NCI-H1417 (cell line): ENCODE measurements at regions not wholly inside any gene's neighbourhood (a gene's known extent, or its start where the extent isn't known, plus 50 kb on each side); places are given as distances from the start of the nearest gene placed in this dataset.
A peak's percentile ranks its signal among the peaks of the same experiment; 100 is the strongest.

Experiments used
- DNase-seq, 3 experiments: peaks; one replicate each; lab custom pipeline; 2025; lab: John Stamatoyannopoulos, UW

- no peak for DNase-seq
Observed at GRCh38 chr2:172230889-172231401, 128.2 kb upstream of the DLX2 start.

DNA sequence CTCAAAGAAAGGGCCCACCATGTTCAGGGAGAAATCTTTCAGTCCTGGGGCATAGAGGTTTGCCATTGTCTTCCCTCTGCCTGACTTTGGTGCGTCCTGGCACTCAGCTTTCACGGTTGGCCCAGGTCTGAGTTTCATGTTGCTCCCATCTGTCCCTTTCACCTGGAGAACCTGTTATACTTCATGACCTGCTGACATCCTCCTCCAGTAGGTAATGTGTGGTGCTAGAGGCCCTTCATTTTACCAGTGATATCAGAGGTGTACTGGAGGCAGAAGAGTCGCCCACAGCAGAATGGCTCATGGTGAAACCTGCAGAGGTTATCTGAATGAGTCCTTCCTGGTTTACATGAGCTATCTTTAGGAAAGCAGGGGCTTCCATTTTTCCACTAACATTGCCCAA lies 128.8 kb upstream of the DLX2 start:
- DNase-seq: no peak

GRCh38 chr2:172232708-172233396 lies 130.2 kb upstream of the DLX2 start:
- DNase-seq: no peak

- DNase-seq: peak in 1 of 3 experiments; percentile 33
Observed at GRCh38 chr2:172233987-172234715, 131.5 kb upstream of the DLX2 start.

DNA sequence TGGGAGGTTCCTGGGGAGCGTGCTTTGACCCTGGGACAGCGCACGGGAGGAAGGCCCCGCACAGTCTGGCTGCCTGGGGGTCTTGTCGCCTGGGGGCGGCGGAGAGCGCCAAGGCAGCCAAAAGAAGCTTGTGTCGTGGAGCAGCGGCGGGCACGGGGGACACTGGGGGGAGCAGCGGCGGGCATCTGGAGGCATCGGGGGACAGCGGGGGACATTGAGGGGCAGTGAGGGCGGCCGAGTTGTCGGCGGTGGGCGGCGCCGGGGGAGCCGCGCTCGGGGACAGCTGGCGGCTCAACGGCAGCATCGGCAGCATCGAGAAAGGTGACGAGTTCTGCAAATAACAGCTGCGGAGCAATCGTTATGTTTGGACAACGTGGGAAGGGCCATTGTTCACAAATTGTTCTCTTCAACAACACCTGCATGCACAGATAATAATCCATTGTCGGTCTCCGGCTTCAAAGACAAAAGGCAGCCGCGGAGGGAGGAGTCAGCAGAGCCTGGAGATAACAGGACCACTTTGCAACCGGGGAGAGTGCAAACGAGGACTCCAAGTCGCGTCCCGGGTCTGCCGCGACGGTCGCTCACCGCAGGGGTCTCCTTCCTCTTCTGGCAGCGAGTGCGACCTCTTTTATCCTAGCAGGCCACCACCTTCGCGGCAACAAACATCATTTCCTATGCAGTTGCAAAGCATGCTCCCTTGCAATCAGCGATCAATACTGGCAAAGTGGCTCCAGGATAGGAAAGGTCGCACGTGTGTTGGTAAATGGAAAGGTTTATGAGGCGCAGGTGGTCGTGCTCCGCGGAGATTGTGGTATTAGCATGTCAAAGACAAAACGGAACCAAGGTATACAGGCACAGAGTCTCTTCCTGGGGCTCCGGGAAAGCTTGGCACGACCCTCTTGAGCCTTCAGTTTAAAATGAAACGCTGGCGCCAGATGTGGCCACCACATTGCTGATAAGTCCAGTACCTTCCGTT lies 132.3 kb upstream of the DLX2 start:
- DNase-seq: peak; percentile 30 to 92 (median 72)

- DNase-seq: no peak
Observed at GRCh38 chr2:172239944-172240590, 137.4 kb upstream of the DLX2 start.

DNA sequence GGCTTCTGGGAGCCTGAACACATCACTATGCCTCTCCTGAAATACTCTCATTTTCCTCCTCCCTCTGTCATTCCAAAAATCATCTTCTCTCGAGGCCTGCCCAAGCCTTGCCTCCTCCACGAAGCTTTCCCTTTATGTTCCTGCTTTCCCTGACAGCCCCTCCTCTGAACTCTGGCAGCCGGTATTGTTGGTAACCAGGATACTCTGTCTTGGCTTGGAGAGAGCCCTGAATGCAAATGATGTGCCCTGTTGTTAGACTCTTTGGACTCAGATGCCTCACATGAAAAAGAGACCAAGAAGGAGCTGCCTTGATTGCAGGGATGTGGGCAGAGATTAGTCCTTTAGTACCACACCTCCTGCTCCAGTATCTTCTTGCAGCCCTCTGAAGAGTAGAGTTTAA lies 138.5 kb upstream of the DLX2 start:
- DNase-seq: no peak

- DNase-seq: no peak
Observed at GRCh38 chr2:172242471-172242870, 139.8 kb upstream of the DLX2 start.

- DNase-seq: no peak
Observed at GRCh38 chr2:172242961-172243360, 140.3 kb upstream of the DLX2 start.

DNA sequence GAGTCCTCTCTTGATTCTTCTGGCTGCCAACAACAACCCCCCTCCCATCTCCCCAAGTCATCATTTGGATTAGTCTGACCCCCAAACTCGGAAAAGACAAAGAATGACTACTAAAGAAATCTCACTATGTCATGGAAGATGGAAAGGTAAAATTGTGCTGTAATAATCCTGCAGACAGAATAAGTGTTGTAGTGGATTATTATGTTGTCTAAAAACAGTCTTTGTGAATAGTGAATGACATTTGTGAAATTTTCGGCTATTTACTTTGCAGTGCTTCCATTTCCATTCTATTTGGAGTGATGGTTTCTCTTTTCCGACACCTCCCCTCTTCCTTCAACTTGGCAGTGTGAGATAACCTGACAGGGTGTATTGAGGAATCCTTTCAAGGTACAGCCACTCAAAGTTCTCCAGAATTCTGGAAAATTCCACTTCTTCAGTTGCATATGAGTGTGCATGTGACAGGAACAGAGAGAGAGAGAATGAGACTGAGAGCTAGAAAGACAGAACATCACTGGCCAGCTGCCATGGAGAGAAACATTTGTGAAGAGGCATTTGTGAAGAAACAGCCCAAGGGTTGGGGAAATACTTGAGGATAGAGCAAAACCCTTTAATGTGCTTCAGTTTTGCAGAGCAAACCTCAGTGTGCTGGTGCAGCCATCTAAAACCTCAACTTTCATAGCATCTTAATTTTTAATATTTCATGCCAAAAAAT lies 141.9 kb upstream of the DLX2 start:
- DNase-seq: no peak

DNA sequence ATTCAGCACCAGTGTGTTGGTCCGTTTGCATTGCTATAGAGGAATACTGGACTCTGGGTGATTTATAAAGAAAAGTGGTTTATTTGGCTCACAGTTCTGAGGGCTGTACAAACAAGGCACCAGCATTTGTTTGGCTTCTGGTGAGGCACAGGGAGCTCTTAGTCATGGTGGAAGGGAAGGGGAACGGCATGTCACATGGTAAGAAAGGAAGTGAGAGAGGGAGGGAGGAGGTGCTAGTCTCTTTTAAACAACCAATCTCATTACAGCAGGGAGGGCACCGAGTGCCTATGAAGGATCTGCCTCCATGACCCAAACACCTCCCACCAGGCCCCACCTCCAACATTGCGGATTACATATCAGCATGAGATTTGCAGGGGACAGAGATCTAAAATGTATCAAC lies 143.9 kb upstream of the DLX2 start:
- DNase-seq: no peak

- no peak for DNase-seq
Observed at GRCh38 chr2:172247203-172247602, 144.5 kb upstream of the DLX2 start.

GRCh38 chr2:172248381-172248780 lies 145.7 kb upstream of the DLX2 start:
- DNase-seq: no peak

DNA sequence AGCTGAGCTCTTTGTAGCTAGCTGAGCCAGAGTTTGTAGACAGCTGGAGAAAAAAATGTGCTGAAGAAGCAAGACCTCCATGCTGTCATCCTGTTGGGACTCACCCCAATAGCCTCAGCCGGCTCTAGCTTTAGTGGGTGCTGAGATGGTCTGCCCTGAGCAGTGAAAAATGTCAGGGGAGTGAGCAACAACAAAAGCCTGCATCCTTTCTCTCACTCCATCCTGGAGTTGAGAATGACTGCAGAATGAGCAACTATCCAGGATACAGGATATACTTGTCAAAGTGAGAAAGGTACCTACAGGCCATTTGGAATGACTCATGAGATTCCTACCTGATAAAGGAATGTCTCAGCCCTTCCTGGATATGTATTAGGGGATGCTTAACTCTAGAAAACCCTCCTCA lies 146.1 kb upstream of the DLX2 start:
- DNase-seq: no peak

DNA sequence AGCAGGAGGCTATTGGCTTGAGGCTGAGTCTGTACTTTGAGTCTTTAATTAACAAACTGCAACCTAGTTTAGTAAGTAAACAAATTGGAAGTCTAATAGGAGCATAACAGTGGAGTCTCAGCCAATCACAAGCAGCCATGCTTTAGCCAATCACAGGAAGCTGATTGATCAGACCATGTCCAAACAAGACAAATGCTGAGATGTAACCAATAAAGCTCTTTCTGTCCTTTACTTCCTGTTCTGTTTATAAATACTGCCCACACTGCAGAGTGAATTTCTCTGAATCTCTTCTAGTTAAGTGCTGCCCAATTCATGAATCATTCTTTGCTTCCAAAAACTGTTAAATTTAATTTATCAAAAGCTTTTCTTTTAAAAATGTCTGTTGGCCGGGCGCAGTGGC lies 146.6 kb upstream of the DLX2 start:
- no peak for DNase-seq

- no peak for DNase-seq
Observed at GRCh38 chr2:172249986-172250385, 147.3 kb upstream of the DLX2 start.

DNA sequence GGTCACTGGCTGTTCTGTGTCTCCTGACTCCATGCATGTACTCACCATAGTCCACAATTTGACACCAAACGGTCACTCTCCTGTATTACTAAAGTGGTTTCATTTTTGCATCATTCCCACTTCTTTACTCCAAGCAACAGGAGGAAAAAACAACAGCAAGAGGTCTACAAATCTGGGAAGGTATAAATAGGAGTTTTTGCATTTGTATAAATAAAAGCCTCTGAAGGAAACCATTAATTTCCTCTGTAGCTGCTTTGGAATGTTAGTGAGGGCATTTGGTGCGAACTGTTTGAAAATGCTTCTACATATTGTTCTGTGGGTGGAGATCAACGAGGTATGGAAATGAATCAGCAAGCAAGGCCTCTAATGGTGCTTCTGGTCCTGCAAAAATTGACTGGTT lies 148.5 kb upstream of the DLX2 start:
- no peak for DNase-seq

- no peak for DNase-seq
Observed at GRCh38 chr2:172252154-172252553, 149.5 kb upstream of the DLX2 start.

DNA sequence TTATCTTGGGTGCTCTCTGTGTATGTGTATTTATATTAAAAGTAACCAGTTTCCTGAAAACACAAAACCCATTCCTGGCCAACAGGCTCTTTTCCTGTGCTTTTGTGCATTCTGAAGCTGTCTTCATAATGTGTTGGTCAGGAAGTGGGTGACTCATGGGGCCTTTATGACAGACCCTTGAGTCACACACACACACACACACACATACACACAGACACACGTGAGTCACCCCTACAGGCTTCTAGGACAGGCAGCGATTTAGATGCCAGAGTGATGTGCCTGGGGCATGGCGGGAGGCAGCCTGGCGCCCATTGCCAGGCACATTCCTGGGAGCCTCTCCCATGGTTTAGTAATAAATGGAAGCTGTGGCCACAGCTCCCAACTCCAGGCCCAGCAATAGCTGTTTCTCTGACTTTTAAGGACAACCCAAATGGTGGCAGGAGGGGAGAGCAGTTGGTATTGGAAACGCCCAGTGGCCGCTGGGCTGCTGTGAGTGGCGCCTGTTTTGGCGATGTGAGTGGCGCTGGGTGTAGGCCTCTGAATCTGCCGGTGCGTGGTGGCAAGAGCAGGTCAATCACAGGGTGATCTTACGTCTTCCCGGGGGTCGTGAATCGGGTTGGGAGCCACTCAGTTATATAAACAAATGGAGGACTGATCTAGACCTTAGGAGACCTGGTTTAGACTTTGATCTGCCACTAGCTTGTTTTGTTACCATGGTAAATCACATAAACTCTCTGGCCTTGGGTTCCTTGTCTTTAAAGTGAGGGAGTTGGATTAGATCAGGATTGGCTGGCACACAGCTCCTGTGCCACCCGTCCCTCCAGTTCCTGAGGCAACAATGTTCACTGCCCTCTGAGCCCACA lies 150.7 kb upstream of the DLX2 start:
- no peak for DNase-seq

DNA sequence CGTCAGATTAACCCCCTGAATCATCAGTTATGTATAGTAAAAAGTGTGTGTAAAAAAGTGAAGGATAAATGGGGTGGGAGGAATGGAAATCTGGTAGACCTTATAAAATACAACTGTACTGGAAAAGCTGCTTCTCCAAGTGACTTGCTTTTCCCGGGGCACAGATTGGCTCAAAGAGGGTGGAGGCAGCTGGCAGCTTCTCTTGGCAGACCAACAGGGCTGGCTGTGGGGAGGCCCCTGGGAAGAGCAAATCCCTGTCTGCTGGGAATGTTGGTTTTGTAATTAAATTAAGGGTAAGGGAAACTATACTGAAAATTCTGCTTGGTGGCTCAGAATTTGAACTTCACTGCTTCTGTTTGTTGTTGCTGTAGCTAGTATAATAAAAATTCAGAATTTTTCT lies 154.2 kb upstream of the DLX2 start:
- no peak for DNase-seq
